ENCODE measurements at regions not wholly inside any gene's neighbourhood (a gene's known extent, or its start where the extent isn't known, plus 50 kb on each side); places are given as distances from the start of the nearest gene placed in this dataset.
"Not testable (repeated sequence)": the region's sequence is repeated elsewhere in the genome, so short reads cannot be mapped to it uniquely, and the experiment has no call there.

DNA sequence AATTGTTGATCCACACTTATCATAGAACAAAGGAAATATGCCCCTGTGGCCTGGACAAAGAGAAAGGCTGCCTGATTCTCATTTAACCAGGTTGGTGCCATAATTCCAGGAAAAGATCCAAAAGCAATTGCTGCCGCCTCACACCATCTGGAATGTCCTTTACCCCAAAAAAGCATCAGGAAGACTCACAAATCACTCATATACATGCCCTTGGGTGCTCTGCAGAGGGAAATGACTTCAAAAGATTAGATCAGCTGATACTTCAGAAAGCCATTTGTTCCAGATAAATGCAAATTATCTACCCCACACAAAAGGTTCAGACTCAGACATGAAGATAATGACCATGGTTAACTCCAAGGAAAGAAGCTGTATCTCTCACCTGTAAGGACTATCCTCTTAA, 285.8 kb downstream of the C1D start:
- H3K27ac ChIP-seq (ENCODE audit: insufficient read depth, low read depth, low read length): no peak overlapping the region
- H3K9me1 ChIP-seq (replicated peaks; ENCODE audit: control insufficient read depth, extremely low read depth, insufficient read depth, low read length): no peaks in the 10 kb centered on the region
- POLR2A ChIA-PET: no interaction called here
- no peaks in the 10 kb centered on the region for H3K79me2 ChIP-seq (ENCODE audit: control insufficient read depth, insufficient read depth, low read length)
- dilution Hi-C loops (cut with MboI; ENCODE audit: extremely low pct_ligation_motif_present, low sequenced_read_pairs) (no loop called here), intact Hi-C loops (cut with micrococcal nuclease) (loop anchor here (2.0 kb wide), 1 partner anchor 16 kb away; no protein-coding TSS in a partner anchor)
- BruUV-seq (replicated peaks): no TSS peak
- H3K36me3 ChIP-seq (ENCODE audit: control insufficient read depth in 2 of 2, extremely low read depth in 1 of 2, insufficient read depth in 2 of 2, low read length in 2 of 2): no peaks in the 10 kb centered on the region
- FAIRE-seq (no peak), DNase-seq (ENCODE audit: low read depth, low spot score) (no peak)
- TF ChIP-seq JUN (IDR thresholded peaks at IDR 0.05; ENCODE audit: borderline replicate concordance, insufficient read depth, insufficient read length, low read depth) (no peak), FOS (IDR thresholded peaks at IDR 0.05; ENCODE audit: borderline replicate concordance, insufficient read depth, low read length) (no peak), MYC (IDR thresholded peaks at IDR 0.05; ENCODE audit: low read depth, low read length) (no peak)
- TF ChIP-seq, protein P1, sequence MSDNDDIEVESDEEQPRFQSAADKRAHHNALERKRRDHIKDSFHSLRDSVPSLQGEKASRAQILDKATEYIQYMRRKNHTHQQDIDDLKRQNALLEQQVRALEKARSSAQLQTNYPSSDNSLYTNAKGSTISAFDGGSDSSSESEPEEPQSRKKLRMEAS (IDR thresholded peaks at IDR 0.05; ENCODE audit: insufficient read depth, insufficient read length): no peak
- no peak overlapping the region for H3K4me2 ChIP-seq (ENCODE audit: insufficient read depth, low read length)
- H3K9me3 ChIP-seq (replicated peaks; ENCODE audit: control insufficient read depth, insufficient read depth, low read length): no peaks in the 10 kb centered on the region
- H3K4me1 ChIP-seq (ENCODE audit: control insufficient read depth, extremely low read depth, insufficient read depth, low read length): no peaks in the 10 kb centered on the region
- no peak overlapping the region for H2AFZ ChIP-seq (ENCODE audit: low read depth, low read length)
- no peaks in the 10 kb centered on the region for H3K27me3 ChIP-seq (ENCODE audit: control insufficient read depth in 2 of 2, insufficient read depth in 2 of 2, low read length in 2 of 2)
- no peak overlapping the region for H3K4me3 ChIP-seq (replicated peaks in 1 of 3; ENCODE audit: insufficient read depth in 1 of 3, low read depth in 1 of 3, low read length in 3 of 3)
- CTCF ChIA-PET: no interaction called here
- no peaks in the 10 kb centered on the region for H4K20me1 ChIP-seq (replicated peaks; ENCODE audit: control insufficient read depth, extremely low read depth, insufficient read depth, low read length)
- H3K9ac ChIP-seq (replicated peaks; ENCODE audit: extremely low read depth, insufficient read depth, low read length): no peak overlapping the region

DNA sequence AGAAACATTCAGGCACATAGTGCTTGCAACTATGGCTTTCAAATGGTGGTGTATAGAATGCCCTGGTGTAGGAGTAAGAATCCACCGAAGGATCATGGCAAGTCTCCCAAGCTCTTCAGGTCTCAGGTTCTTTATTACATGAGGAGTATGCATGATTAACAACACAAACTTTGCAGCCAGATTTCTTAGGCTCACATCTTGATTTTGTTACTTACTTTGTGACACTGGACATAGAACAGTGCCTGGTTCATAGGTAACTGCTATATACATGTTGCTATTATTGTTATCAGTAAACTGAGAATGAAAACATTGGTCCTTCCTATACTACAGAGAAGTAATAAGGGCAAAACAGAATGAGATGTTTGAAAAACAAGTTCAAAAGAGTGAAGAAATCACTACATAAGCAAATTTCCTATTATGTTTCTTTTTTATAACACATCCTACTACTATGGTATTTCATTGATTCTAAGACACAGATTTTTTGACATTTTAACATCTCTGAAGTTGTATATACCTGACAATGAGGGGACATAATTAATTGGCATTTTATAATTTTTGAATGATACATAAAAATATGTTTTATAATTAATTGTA, 284.9 kb downstream of the C1D start:
- intact Hi-C loops (cut with micrococcal nuclease) (loop anchor here (2.0 kb wide), 1 partner anchor 15 kb away; no protein-coding TSS in a partner anchor), dilution Hi-C loops (cut with MboI; ENCODE audit: extremely low pct_ligation_motif_present, low sequenced_read_pairs) (no loop called here)

DNA sequence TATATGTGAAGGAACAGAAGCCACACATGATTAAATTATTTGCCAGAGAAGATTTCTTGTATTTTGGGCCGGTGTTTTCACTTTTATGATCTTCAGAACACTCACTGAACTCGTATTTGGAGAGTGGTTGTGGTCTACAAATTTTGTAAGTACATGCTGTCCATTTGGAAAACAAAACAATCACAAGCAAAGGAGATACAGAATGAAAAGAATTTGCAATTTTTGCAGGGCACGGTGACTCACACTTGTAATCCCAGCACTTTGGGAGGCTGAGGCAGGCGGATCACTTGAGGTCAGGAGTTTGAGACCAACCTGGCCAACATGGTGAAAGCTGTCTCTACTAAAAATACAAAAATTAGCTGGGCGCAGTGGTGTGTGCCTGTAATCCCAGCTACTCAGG, 282.0 kb downstream of the C1D start:
- H3K27me3 ChIP-seq (ENCODE audit: control insufficient read depth in 2 of 2, insufficient read depth in 2 of 2, low read length in 2 of 2); FAIRE-seq; intact Hi-C loops (cut with micrococcal nuclease); H3K27ac ChIP-seq (ENCODE audit: insufficient read depth, low read depth, low read length); H3K79me2 ChIP-seq (ENCODE audit: control insufficient read depth, insufficient read depth, low read length); DNase-seq (ENCODE audit: low read depth, low spot score); H3K36me3 ChIP-seq (ENCODE audit: control insufficient read depth in 2 of 2, extremely low read depth in 1 of 2, insufficient read depth in 2 of 2, low read length in 2 of 2); H3K4me1 ChIP-seq (ENCODE audit: control insufficient read depth, extremely low read depth, insufficient read depth, low read length); POLR2A ChIA-PET; BruUV-seq (replicated peaks); H3K9me1 ChIP-seq (replicated peaks; ENCODE audit: control insufficient read depth, extremely low read depth, insufficient read depth, low read length); H3K4me2 ChIP-seq (ENCODE audit: insufficient read depth, low read length); H3K4me3 ChIP-seq (replicated peaks in 1 of 3; ENCODE audit: insufficient read depth in 1 of 3, low read depth in 1 of 3, low read length in 3 of 3); H3K9ac ChIP-seq (replicated peaks; ENCODE audit: extremely low read depth, insufficient read depth, low read length); H3K9me3 ChIP-seq (replicated peaks; ENCODE audit: control insufficient read depth, insufficient read depth, low read length); H4K20me1 ChIP-seq (replicated peaks; ENCODE audit: control insufficient read depth, extremely low read depth, insufficient read depth, low read length); H2AFZ ChIP-seq (ENCODE audit: low read depth, low read length); dilution Hi-C loops (cut with MboI; ENCODE audit: extremely low pct_ligation_motif_present, low sequenced_read_pairs): not testable (repeated sequence)
- CTCF ChIA-PET: interaction anchor here (1.2 kb wide), 1 partner anchor 14 kb away, joined by 3 read pairs; no protein-coding TSS in a partner anchor

More for the DNA sequence above, 284.9 kb downstream of the C1D start:
- no TSS peak for BruUV-seq (replicated peaks)
- ChIA-PET CTCF (no interaction called here), POLR2A (no interaction called here)
- no peak overlapping the region for H3K4me3 ChIP-seq (replicated peaks in 1 of 3; ENCODE audit: insufficient read depth in 1 of 3, low read depth in 1 of 3, low read length in 3 of 3)
- H4K20me1 ChIP-seq (replicated peaks; ENCODE audit: control insufficient read depth, extremely low read depth, insufficient read depth, low read length): no peaks in the 10 kb centered on the region
- no peaks in the 10 kb centered on the region for H3K4me1 ChIP-seq (ENCODE audit: control insufficient read depth, extremely low read depth, insufficient read depth, low read length)
- no peak overlapping the region for H3K4me2 ChIP-seq (ENCODE audit: insufficient read depth, low read length)
- no peak for DNase-seq (ENCODE audit: low read depth, low spot score)
- no peaks in the 10 kb centered on the region for H3K36me3 ChIP-seq (ENCODE audit: control insufficient read depth in 2 of 2, extremely low read depth in 1 of 2, insufficient read depth in 2 of 2, low read length in 2 of 2)
- no peaks in the 10 kb centered on the region for H3K9me1 ChIP-seq (replicated peaks; ENCODE audit: control insufficient read depth, extremely low read depth, insufficient read depth, low read length)
- H3K9me3 ChIP-seq (replicated peaks; ENCODE audit: control insufficient read depth, insufficient read depth, low read length): no peaks in the 10 kb centered on the region
- no peak overlapping the region for H3K27ac ChIP-seq (ENCODE audit: insufficient read depth, low read depth, low read length)
- no peak overlapping the region for H2AFZ ChIP-seq (ENCODE audit: low read depth, low read length)
- H3K9ac ChIP-seq (replicated peaks; ENCODE audit: extremely low read depth, insufficient read depth, low read length): no peak overlapping the region
- FAIRE-seq: no peak
- TF ChIP-seq FOS (IDR thresholded peaks at IDR 0.05; ENCODE audit: borderline replicate concordance, insufficient read depth, low read length): no peak
- H3K27me3 ChIP-seq (ENCODE audit: control insufficient read depth in 2 of 2, insufficient read depth in 2 of 2, low read length in 2 of 2): no peaks in the 10 kb centered on the region
- H3K79me2 ChIP-seq (ENCODE audit: control insufficient read depth, insufficient read depth, low read length): no peaks in the 10 kb centered on the region
